B cell (primary cell): ENCODE measurements at regions not wholly inside any gene's neighbourhood (a gene's known extent, or its start where the extent isn't known, plus 50 kb on each side); places are given as distances from the start of the nearest gene placed in this dataset.

Experiments
- ATAC-seq: fragments of 200-7000 bp; cut with Tn5 transposase; one replicate; pipeline ENCODE4 v1.10.0; 2021; ENCODE audit warnings: low read depth, mild to moderate bottlenecking, moderate number of reproducible peaks, moderate library complexity
- CTCF ChIA-PET: fragments of 350-600 bp; sonication (Branson Sonifier 250); formaldehyde crosslinking; loops from one replicate; lab custom pipeline; 2021; ENCODE audit warnings: antibody characterized with exemption, inconsistent platforms; lab: Charles Lee
- POLR2A ChIA-PET: fragments of 350-600 bp; sonication (Branson Sonifier 250); formaldehyde crosslinking; loops from one replicate; lab custom pipeline; 2021; ENCODE audit warnings: antibody characterized with exemption; lab: Charles Lee
- DNase-seq: peaks from one replicate; pipeline ENCODE4 v3.0.0; 2013
- H2AFZ ChIP-seq: 2 replicates; pipeline ENCODE4 v1.6.1; 2012; ENCODE audit warnings: mild to moderate bottlenecking, low read depth, low read length; ENCODE audit not compliant: insufficient read depth, poor library complexity, severe bottlenecking
- H3K27ac ChIP-seq, 2 donors: 1 replicate in 1 of 2; 2 replicates in 1 of 2; pipeline ENCODE4 v1.5.1; 2012 to 2013; ENCODE audit warnings: low read length in 2 of 2, mild to moderate bottlenecking in 2 of 2, moderate library complexity in 1 of 2
- H3K27me3 ChIP-seq, 4 experiments: fragments of 200-600 bp in 1 of 4; sonication (generic) in 1 of 4; replicated peaks in 1 of 4; 1 replicate in 2 of 4; 2 replicates in 2 of 4; pipeline versions ENCODE4 v1.6.1 to v1.7.0; 2013 to 2016; ENCODE audit warnings: low read length in 3 of 4, mild to moderate bottlenecking in 2 of 4, mixed read lengths in 1 of 4, moderate library complexity in 1 of 4; ENCODE audit not compliant: insufficient read depth in 4 of 4, control insufficient read depth in 3 of 4; ENCODE audit errors: control extremely low read depth in 1 of 4
- H3K36me3 ChIP-seq, 2 experiments: replicated peaks in 1 of 2; 1 replicate in 1 of 2; 2 replicates in 1 of 2; pipeline versions ENCODE4 v1.6.1 to v1.7.1; 2013; ENCODE audit warnings: low read length in 1 of 2; ENCODE audit not compliant: insufficient read depth in 2 of 2, control insufficient read depth in 1 of 2; ENCODE audit errors: control extremely low read depth in 1 of 2, extremely low read depth in 1 of 2
- H3K4me1 ChIP-seq, 2 donors: fragments of 200-600 bp in 1 of 2; sonication (generic) in 1 of 2; 1 replicate in 1 of 2; 2 replicates in 1 of 2; pipeline versions ENCODE4 v1.5.1 to v1.6.1; 2013 to 2017; ENCODE audit warnings: low read length in 2 of 2; ENCODE audit not compliant: control insufficient read depth in 2 of 2, insufficient read depth in 2 of 2
- H3K4me2 ChIP-seq: replicated peaks from 2 replicates; pipeline ENCODE3; 2012; ENCODE audit warnings: mild to moderate bottlenecking, low read depth, low read length; ENCODE audit not compliant: poor library complexity, severe bottlenecking
- H3K4me3 ChIP-seq, 5 experiments: fragments of 200-600 bp in 1 of 5; sonication (generic) in 1 of 5; 1 replicate in 3 of 5; 2 replicates in 2 of 5; pipeline versions ENCODE4 v1.5.1 to v1.7.0; 2011 to 2016; ENCODE audit warnings: low read length in 4 of 5, mild to moderate bottlenecking in 4 of 5, low read depth in 2 of 5, control low read depth in 1 of 5, moderate library complexity in 1 of 5; ENCODE audit not compliant: insufficient read depth in 1 of 5; ENCODE audit errors: control extremely low read depth in 1 of 5, extremely low read depth in 1 of 5
- H3K79me2 ChIP-seq: fragments of 200-600 bp; sonication (generic); one replicate; pipeline ENCODE4 v1.6.0; 2016; ENCODE audit warnings: low read length; ENCODE audit not compliant: control insufficient read depth, insufficient read depth
- H3K9ac ChIP-seq: fragments of 200-600 bp; sonication (generic); 2 replicates; pipeline ENCODE4 v1.6.1; 2017; ENCODE audit warnings: mild to moderate bottlenecking, low read length, moderate library complexity
- H3K9me3 ChIP-seq, 3 donors: one replicate each; pipeline versions ENCODE4 v1.6.1 to v1.7.1; 2013; ENCODE audit warnings: low read length in 2 of 3; ENCODE audit not compliant: control insufficient read depth in 2 of 3, insufficient read depth in 1 of 3; ENCODE audit errors: control extremely low read depth in 1 of 3
- H4K20me1 ChIP-seq: 2 replicates; pipeline ENCODE4 v1.6.0; 2012; ENCODE audit warnings: mild to moderate bottlenecking, low read length; ENCODE audit not compliant: insufficient read depth, control insufficient read depth, poor library complexity, severe bottlenecking
- H3K27ac Mint-ChIP-seq: one replicate; pipeline ENCODE4 v1.8.0; 2021; ENCODE audit warnings: mixed read lengths
- H3K27me3 Mint-ChIP-seq: one replicate; pipeline ENCODE4 v1.8.0; 2021; ENCODE audit warnings: mixed read lengths
- H3K4me1 Mint-ChIP-seq: one replicate; pipeline ENCODE4 v1.8.0; 2021; ENCODE audit warnings: mixed read lengths
- H3K4me3 Mint-ChIP-seq: one replicate; pipeline ENCODE4 v1.8.0; 2021; ENCODE audit warnings: mixed read lengths
- H3K9me3 Mint-ChIP-seq: one replicate; pipeline ENCODE4 v1.8.0; 2022; ENCODE audit warnings: mixed read lengths; ENCODE audit not compliant: insufficient read depth
- EZH2 ChIP-seq: IDR thresholded peaks from 2 replicates; pipeline ENCODE4 v1.6.1; 2012; ENCODE audit warnings: borderline replicate concordance, low read depth, mild to moderate bottlenecking, moderate library complexity, low read length; ENCODE audit not compliant: insufficient read depth, poor library complexity, severe bottlenecking
- WGBS: methylation state at CpG from one replicate; pipeline ENCODE4 v1.1.5; 2013; ENCODE audit warnings: missing lambda C conversion rate; ENCODE audit not compliant: insufficient coverage; 5-methylcytosine and 5-hydroxymethylcytosine counted together
- intact Hi-C: fragments of 100-400 bp; cut with micrococcal nuclease; formaldehyde crosslinking; loops from one replicate; pipeline ENCODE4 v1.10.0; 2022
- TF ChIP-seq, protein P1 (sequence below): fragments of 200-600 bp; IDR thresholded peaks from one replicate; pipeline ENCODE4 v1.8.0; 2022; ENCODE audit warnings: antibody characterized with exemption, mild to moderate bottlenecking

GRCh38 chr4:173585876-173586572 is 56.0 kb upstream of the HAND2 start:
- H4K20me1 ChIP-seq = no peaks in the 10 kb centered on the region
- H3K36me3 ChIP-seq = no peaks in the 10 kb centered on the region
- no peaks in the 10 kb centered on the region for H3K9me3 ChIP-seq
- no peaks in the 10 kb centered on the region for H3K4me1 ChIP-seq
- no peak overlapping the region for H3K9ac ChIP-seq
- DNase-seq (no peak), ATAC-seq (no peak)
- intact Hi-C loops = no loop called here
- H3K27me3 ChIP-seq = peaks cover 0 to 3% (median 0%) of the 10 kb centered on the region in 4 experiments
- Mint-ChIP-seq H3K4me3 (no peak overlapping the region), H3K9me3 (no peaks in the 10 kb centered on the region), H3K4me1 (no peaks in the 10 kb centered on the region), H3K27ac (no peak overlapping the region), H3K27me3 (peaks cover 15% of the 10 kb centered on the region)
- 71% methylated on average over 6 of the region's 9 CpGs for WGBS
- ChIA-PET POLR2A (no interaction called here), CTCF (interaction anchor here (1.1 kb wide), 1 partner anchor 80 kb away, joined by 3 read pairs; no protein-coding TSS in a partner anchor)
- no peak overlapping the region for H3K27ac ChIP-seq
- TF ChIP-seq, protein P1, sequence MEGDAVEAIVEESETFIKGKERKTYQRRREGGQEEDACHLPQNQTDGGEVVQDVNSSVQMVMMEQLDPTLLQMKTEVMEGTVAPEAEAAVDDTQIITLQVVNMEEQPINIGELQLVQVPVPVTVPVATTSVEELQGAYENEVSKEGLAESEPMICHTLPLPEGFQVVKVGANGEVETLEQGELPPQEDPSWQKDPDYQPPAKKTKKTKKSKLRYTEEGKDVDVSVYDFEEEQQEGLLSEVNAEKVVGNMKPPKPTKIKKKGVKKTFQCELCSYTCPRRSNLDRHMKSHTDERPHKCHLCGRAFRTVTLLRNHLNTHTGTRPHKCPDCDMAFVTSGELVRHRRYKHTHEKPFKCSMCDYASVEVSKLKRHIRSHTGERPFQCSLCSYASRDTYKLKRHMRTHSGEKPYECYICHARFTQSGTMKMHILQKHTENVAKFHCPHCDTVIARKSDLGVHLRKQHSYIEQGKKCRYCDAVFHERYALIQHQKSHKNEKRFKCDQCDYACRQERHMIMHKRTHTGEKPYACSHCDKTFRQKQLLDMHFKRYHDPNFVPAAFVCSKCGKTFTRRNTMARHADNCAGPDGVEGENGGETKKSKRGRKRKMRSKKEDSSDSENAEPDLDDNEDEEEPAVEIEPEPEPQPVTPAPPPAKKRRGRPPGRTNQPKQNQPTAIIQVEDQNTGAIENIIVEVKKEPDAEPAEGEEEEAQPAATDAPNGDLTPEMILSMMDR = no peak
- TF ChIP-seq EZH2 = no peak
- H3K4me2 ChIP-seq = no peak overlapping the region
- no peak overlapping the region for H3K4me3 ChIP-seq
- no peaks in the 10 kb centered on the region for H3K79me2 ChIP-seq
- no peak overlapping the region for H2AFZ ChIP-seq

GRCh38 chr4:173584506-173584905 is 54.5 kb upstream of the HAND2 start:
- Mint-ChIP-seq H3K9me3 (no peaks in the 10 kb centered on the region), H3K4me3 (no peak overlapping the region), H3K27me3 (peaks cover 16% of the 10 kb centered on the region), H3K27ac (no peak overlapping the region), H3K4me1 (no peaks in the 10 kb centered on the region)
- intact Hi-C loops = no loop called here
- H4K20me1 ChIP-seq = no peaks in the 10 kb centered on the region
- H3K4me3 ChIP-seq = no peak overlapping the region
- no peak overlapping the region for H3K9ac ChIP-seq
- H3K79me2 ChIP-seq = no peaks in the 10 kb centered on the region
- 91% methylated on average over 3 of the region's 4 CpGs for WGBS
- no peaks in the 10 kb centered on the region for H3K9me3 ChIP-seq
- no peak overlapping the region for H3K27ac ChIP-seq
- no peak overlapping the region for H3K4me2 ChIP-seq
- no peak for TF ChIP-seq EZH2
- TF ChIP-seq, protein P1 = no peak
- H3K36me3 ChIP-seq = no peaks in the 10 kb centered on the region
- H2AFZ ChIP-seq = no peak overlapping the region
- no peaks in the 10 kb centered on the region for H3K4me1 ChIP-seq
- CTCF ChIA-PET = no interaction called here
- H3K27me3 ChIP-seq = peaks cover 0 to 3% (median 0%) of the 10 kb centered on the region in 4 experiments
- POLR2A ChIA-PET = no interaction called here
- ATAC-seq = no peak
- DNase-seq = no peak
